Body of pancreas (tissue), 4 donors: ENCODE measurements at regions not wholly inside any gene's neighbourhood (a gene's known extent, or its start where the extent isn't known, plus 50 kb on each side); places are given as distances from the start of the nearest gene placed in this dataset.

Source experiments
- ATAC-seq: fragments of 150-250 bp; one replicate; pipeline ENCODE4 v1.9.1; 2016
- DNase-seq, 4 donors: peaks; one replicate each; pipeline ENCODE4 v3.0.0-alpha.2; 2019
- H3K27ac ChIP-seq, 4 donors: fragments of 200-600 bp; sonication (generic); 1 replicate in 3 of 4; 2 replicates in 1 of 4; pipeline versions ENCODE4 v1.5.1 to v1.6.1; 2016 to 2019; ENCODE audit warnings: mild to moderate bottlenecking in 1 of 4, mixed read lengths in 1 of 4, moderate library complexity in 1 of 4
- H3K27me3 ChIP-seq, 2 donors: fragments of 200-600 bp; sonication (generic); one replicate each; pipeline ENCODE4 v1.6.0; 2016; ENCODE audit warnings: mild to moderate bottlenecking in 1 of 2
- H3K36me3 ChIP-seq, 2 donors: fragments of 200-600 bp; sonication (generic); replicated peaks in 1 of 2; 2 replicates each; pipeline ENCODE4 v1.5.1; 2016; ENCODE audit warnings: low read depth in 2 of 2; ENCODE audit not compliant: insufficient read depth in 1 of 2
- H3K4me1 ChIP-seq: fragments of 200-600 bp; sonication (generic); one replicate; pipeline ENCODE4 v1.6.0; 2016
- H3K4me3 ChIP-seq, 2 donors: fragments of 200-600 bp; sonication (generic); 1 replicate in 1 of 2; 2 replicates in 1 of 2; pipeline ENCODE4 v1.5.1; 2016 to 2019
- H3K9me3 ChIP-seq, 3 donors: fragments of 200-600 bp; sonication (generic); 1 replicate in 2 of 3; 2 replicates in 1 of 3; pipeline ENCODE4 v1.5.1; 2016
- CTCF ChIP-seq, 7 experiments: fragments of 450-650 bp in 4 of 7; fragments of 200-600 bp in 3 of 7; sonication (generic) in 3 of 7; IDR thresholded peaks; one replicate each; pipeline ENCODE4 v1.5.1; 2016 to 2019; ENCODE audit warnings: antibody characterized with exemption in 7 of 7
- POLR2A ChIP-seq, 3 donors: fragments of 450-650 bp; IDR thresholded peaks; one replicate each; pipeline ENCODE4 v1.6.1; 2016; ENCODE audit warnings: antibody characterized with exemption in 3 of 3, mild to moderate bottlenecking in 2 of 3
- WGBS, 2 donors: methylation state at CpG; one replicate each; pipeline ENCODE4 v1.1.5; 2017; 5-methylcytosine and 5-hydroxymethylcytosine counted together
- intact Hi-C: fragments of 100-400 bp; cut with DNase I; formaldehyde crosslinking; loops from one replicate; pipeline ENCODE4 v1.15.1; 2023

DNA sequence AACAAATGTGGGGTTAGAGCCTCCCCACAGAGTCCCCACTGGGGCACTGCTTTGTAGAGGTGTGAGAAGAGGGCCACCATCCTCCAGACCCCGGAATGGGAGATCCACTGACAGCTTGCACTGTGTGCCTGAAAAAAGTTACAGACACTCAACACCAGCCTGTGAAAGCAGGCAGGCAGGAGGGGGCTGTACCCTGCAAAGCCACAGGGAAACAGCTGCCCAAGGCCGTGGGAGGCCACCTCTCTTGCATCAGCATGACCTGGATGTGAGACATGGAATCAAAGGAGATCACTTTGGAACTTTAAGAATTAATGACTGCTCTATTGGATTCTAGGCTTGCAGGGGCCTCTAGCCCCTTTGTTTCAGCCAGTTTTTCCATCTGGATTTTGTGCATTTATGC, 782.3 kb downstream of the BRINP1 start:
- Histone ChIP-seq H3K9me3 (no peaks in the 10 kb centered on the region), H3K36me3 (no peaks in the 10 kb centered on the region), H3K27me3 (no peaks in the 10 kb centered on the region), H3K27ac (no peak overlapping the region), H3K4me3 (no peak overlapping the region), H3K4me1 (no peaks in the 10 kb centered on the region)
- intact Hi-C loops: no loop called here
- 39 to 48% methylated on average over 2 of the region's 2 CpGs for WGBS, 2 donors
- DNase-seq: no peak
- no peak for TF ChIP-seq CTCF (IDR thresholded peaks at IDR 0.05)
- no peak for TF ChIP-seq POLR2A (IDR thresholded peaks at IDR 0.05)
- no peak for ATAC-seq

DNA sequence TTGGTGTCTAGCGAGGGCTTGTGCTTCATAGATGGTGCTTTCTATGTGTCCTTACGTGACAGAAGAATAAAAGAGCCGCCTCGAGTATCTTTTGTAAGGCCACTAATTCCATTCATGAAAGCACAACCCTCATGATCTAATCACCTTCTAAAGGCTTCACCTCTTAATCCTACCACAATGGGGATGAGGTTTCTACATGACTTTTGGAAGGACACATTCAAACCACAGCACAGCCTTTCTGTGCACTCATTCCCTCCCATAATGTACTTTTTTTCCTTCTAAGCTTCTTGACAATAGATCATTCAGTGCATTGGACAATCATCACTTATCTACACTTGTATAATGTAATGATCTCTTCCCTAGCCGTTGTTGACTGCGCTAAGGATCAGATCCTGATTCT, 774.8 kb downstream of the BRINP1 start:
- no peaks in the 10 kb centered on the region for H3K36me3 ChIP-seq
- WGBS, 2 donors: 50 to 57% methylated on average over 6 of the region's 6 CpGs
- DNase-seq (no peak), ATAC-seq (no peak)
- H3K27me3 ChIP-seq: no peaks in the 10 kb centered on the region
- H3K4me3 ChIP-seq: no peak overlapping the region
- no peaks in the 10 kb centered on the region for H3K9me3 ChIP-seq
- H3K27ac ChIP-seq: no peak overlapping the region
- intact Hi-C loops: no loop called here
- H3K4me1 ChIP-seq: no peaks in the 10 kb centered on the region
- TF ChIP-seq POLR2A (IDR thresholded peaks at IDR 0.05) (no peak), CTCF (IDR thresholded peaks at IDR 0.05) (no peak)

GRCh38 chr9:118595719-118596305, 773.4 kb downstream of the BRINP1 start:
- ATAC-seq: no peak
- no peaks in the 10 kb centered on the region for H3K9me3 ChIP-seq
- intact Hi-C loops: no loop called here
- no peaks in the 10 kb centered on the region for H3K27me3 ChIP-seq
- no peaks in the 10 kb centered on the region for H3K36me3 ChIP-seq
- H3K27ac ChIP-seq: no peak overlapping the region
- 12 to 16% methylated on average over 3 of the region's 3 CpGs for WGBS, 2 donors
- DNase-seq: peak in 2 of 4 donors; percentile 11 to 15
- no peaks in the 10 kb centered on the region for H3K4me1 ChIP-seq
- no peak overlapping the region for H3K4me3 ChIP-seq
- TF ChIP-seq POLR2A (IDR thresholded peaks at IDR 0.05): no peak
- TF ChIP-seq CTCF (IDR thresholded peaks at IDR 0.05): peak in 4 of 7 experiments; percentile 21 to 37 (median 29)

DNA sequence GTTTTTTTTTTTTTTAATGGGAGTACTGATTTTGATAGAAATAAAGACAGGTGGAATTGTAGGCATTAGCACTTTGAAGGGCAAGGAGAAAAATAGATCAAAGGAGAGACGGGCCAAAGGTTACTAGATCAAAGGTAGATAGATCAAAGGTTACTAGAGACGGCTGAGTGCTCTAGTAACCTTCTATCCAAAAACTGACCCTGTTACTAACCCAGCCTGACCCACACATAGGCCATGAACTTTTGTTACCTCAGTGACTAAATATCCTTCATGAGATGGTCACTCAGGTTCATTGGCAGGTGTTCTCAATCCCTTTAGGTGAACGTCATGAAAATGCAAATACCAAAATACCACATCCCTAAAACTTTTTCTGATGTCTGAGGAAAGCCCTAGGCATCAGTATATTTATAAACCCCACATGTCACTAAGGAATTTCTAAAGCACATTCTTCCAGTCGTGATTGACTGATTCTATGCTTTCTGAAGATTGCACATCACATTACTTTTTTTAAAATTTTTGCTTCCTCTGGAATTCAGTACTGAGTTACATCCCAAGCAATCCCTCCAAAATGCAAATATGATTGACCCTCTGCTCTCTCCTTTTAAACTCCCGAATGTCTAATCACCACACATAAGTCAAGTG, 772.7 kb downstream of the BRINP1 start:
- TF ChIP-seq POLR2A (IDR thresholded peaks at IDR 0.05) (no peak), CTCF (IDR thresholded peaks at IDR 0.05) (no peak)
- no peaks in the 10 kb centered on the region for H3K27me3 ChIP-seq
- H3K9me3 ChIP-seq: no peaks in the 10 kb centered on the region
- 16% methylated on average over 5 of the region's 5 CpGs for WGBS, 2 donors
- H3K27ac ChIP-seq: no peak overlapping the region
- ATAC-seq (no peak), DNase-seq (no peak)
- H3K4me3 ChIP-seq: no peak overlapping the region
- H3K4me1 ChIP-seq: no peaks in the 10 kb centered on the region
- intact Hi-C loops: no loop called here
- no peaks in the 10 kb centered on the region for H3K36me3 ChIP-seq

GRCh38 chr9:118606668-118607067, 762.6 kb downstream of the BRINP1 start:
- DNase-seq: no peak
- ATAC-seq: no peak
- Histone ChIP-seq H3K36me3 (no peaks in the 10 kb centered on the region), H3K27ac (no peak overlapping the region), H3K4me3 (no peak overlapping the region), H3K27me3 (no peaks in the 10 kb centered on the region), H3K9me3 (no peaks in the 10 kb centered on the region), H3K4me1 (peaks cover 5% of the 10 kb centered on the region)
- no peak for TF ChIP-seq CTCF (IDR thresholded peaks at IDR 0.05)
- TF ChIP-seq POLR2A (IDR thresholded peaks at IDR 0.05): no peak
- intact Hi-C loops: no loop called here
- 72 to 78% methylated on average over 2 of the region's 2 CpGs for WGBS, 2 donors
